ENCODE measurements at regions not wholly inside any gene's neighbourhood (a gene's known extent, or its start where the extent isn't known, plus 50 kb on each side); places are given as distances from the start of the nearest gene placed in this dataset.
"Not testable (repeated sequence)": the region's sequence is repeated elsewhere in the genome, so short reads cannot be mapped to it uniquely, and the experiment has no call there.

DNA sequence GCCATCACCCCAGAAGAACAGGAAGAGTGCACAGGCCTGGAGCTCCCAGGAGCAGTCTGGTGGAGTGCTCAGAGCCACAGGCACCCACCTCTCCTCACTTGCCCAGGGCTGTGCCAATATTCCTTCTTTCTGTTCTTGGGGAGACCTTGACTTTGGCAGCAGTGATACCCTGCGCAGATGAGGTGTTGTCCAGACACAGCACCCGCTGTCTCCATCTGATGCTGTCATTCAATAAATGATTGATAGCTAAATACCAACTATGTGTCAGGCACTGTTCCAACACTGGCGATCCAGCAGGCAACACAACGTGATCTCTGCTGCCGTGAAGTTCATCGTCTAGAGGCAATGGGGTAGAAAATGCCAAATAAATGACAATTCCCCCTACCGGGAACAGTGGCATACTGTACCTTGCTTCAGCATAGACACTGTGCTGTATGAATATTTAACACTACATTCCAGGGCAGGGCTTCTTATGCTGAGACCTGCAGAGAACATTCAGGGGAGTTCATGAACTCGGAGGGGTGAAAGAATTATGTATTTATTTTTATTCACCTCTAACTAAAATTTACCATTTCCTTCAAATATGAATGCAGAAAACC, 320.5 kb upstream of the NCKAP5 start:
- no peaks in the 10 kb centered on the region for H3K27me3 ChIP-seq
- ATAC-seq (no peak), DNase-seq (no peak)
- no peak overlapping the region for H3K27ac ChIP-seq
- 58 to 59% methylated on average over 7 to 8 of the region's 8 CpGs for WGBS, 2 donors
- no peak for TF ChIP-seq POLR2A (IDR thresholded peaks at IDR 0.05)
- TF ChIP-seq, protein P1, sequence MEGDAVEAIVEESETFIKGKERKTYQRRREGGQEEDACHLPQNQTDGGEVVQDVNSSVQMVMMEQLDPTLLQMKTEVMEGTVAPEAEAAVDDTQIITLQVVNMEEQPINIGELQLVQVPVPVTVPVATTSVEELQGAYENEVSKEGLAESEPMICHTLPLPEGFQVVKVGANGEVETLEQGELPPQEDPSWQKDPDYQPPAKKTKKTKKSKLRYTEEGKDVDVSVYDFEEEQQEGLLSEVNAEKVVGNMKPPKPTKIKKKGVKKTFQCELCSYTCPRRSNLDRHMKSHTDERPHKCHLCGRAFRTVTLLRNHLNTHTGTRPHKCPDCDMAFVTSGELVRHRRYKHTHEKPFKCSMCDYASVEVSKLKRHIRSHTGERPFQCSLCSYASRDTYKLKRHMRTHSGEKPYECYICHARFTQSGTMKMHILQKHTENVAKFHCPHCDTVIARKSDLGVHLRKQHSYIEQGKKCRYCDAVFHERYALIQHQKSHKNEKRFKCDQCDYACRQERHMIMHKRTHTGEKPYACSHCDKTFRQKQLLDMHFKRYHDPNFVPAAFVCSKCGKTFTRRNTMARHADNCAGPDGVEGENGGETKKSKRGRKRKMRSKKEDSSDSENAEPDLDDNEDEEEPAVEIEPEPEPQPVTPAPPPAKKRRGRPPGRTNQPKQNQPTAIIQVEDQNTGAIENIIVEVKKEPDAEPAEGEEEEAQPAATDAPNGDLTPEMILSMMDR (IDR thresholded peaks at IDR 0.05): no peak
- no peaks in the 10 kb centered on the region for H3K4me1 ChIP-seq
- intact Hi-C loops (cut with DNase I): no loop called here
- no peak overlapping the region for H3K4me3 ChIP-seq
- no peaks in the 10 kb centered on the region for H3K9me3 ChIP-seq
- H3K36me3 ChIP-seq (replicated peaks in 1 of 2; ENCODE audit: insufficient read depth in 1 of 2, low read depth in 2 of 2): no peaks in the 10 kb centered on the region

DNA sequence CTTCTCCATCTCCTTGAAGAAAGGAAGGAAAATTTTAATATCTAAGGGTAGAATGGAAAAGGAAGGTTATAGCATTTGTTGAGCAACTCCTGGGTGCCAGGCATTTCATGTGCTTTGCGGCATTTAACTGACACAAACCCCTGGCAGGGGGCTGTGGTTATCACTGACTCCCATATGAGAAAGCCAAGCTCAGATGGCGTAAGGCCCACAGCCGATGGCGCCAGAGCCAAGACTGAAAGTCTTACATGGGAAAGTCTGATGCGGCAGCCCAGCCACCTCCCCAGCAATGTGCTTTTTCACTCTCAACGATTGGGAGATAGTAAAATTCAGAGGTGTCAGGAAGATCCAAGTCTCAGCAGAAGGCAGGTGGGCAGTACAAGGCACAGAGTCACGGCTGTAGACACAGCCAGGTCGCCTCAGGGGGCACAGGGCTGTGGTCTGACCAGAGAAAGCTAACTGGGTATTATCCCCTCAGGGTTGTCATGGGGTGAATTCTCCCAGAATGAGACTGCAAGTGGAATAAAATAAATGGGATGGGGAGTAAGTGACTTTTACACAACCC, 324.2 kb upstream of the NCKAP5 start:
- intact Hi-C loops (cut with DNase I): no loop called here

DNA sequence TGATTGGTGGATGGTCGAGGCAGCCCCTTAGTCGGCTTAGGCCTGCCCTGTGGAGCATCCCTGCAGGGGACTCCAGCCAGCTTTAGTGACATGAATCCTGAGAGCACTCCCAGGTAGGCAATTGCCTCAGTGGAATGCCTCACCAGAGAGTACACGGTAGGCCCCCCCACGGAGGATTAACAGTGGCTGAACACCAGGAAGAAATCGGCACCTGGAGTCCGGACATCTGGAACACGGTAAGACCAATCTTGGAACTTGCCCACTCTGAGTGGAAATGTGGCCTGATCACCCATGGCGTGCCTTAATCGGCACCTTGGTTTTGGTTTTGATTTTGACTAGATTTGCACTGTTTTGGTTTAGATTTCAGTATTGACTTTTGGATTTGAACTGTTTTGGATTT, 326.2 kb upstream of the NCKAP5 start:
- ATAC-seq: no peak
- H3K4me1 ChIP-seq: no peaks in the 10 kb centered on the region
- H3K27ac ChIP-seq: no peak overlapping the region
- intact Hi-C loops (cut with DNase I): no loop called here
- no peaks in the 10 kb centered on the region for H3K9me3 ChIP-seq
- H3K4me3 ChIP-seq: no peak overlapping the region
- H3K27me3 ChIP-seq: no peaks in the 10 kb centered on the region
- no peaks in the 10 kb centered on the region for H3K36me3 ChIP-seq (replicated peaks in 1 of 2; ENCODE audit: insufficient read depth in 1 of 2, low read depth in 2 of 2)
- WGBS, 2 donors: 88 to 94% methylated on average over 6 to 9 of the region's 9 CpGs
- no peak for DNase-seq
- TF ChIP-seq POLR2A (IDR thresholded peaks at IDR 0.05): no peak
- TF ChIP-seq, protein P1 (IDR thresholded peaks at IDR 0.05): no peak

More for the DNA sequence above, 324.2 kb upstream of the NCKAP5 start:
- ATAC-seq: no peak
- no peaks in the 10 kb centered on the region for H3K4me1 ChIP-seq
- H3K4me3 ChIP-seq: no peak overlapping the region
- no peak overlapping the region for H3K27ac ChIP-seq
- no peaks in the 10 kb centered on the region for H3K27me3 ChIP-seq
- H3K9me3 ChIP-seq: no peaks in the 10 kb centered on the region
- TF ChIP-seq, protein P1 (IDR thresholded peaks at IDR 0.05): no peak
- TF ChIP-seq POLR2A (IDR thresholded peaks at IDR 0.05): no peak
- H3K36me3 ChIP-seq (replicated peaks in 1 of 2; ENCODE audit: insufficient read depth in 1 of 2, low read depth in 2 of 2): no peaks in the 10 kb centered on the region
- 67 to 69% methylated on average over 6 to 8 of the region's 8 CpGs for WGBS, 2 donors
- DNase-seq: no peak

DNA sequence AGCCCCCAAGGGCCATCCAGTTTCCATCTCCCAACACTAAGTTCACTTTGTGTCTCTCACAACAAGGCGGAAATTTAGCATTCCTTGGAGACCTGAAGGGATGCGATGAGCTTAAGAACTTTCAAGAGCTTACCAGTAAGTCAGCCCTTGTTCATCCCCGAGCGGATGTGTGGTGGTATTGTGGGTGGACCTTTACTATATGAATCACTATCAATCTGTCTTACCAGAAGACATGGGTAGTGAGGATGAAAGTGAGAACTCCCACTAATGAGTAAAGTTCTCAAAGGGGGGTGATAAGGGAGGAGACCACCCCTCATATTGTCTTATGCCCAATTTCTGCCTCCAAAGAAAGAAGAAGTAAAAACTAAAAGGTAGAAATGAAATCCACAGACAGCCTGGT, 329.6 kb upstream of the NCKAP5 start:
- 77 to 81% methylated on average over 4 of the region's 4 CpGs for whole genome bisulfite sequencing, 2 donors

DNA sequence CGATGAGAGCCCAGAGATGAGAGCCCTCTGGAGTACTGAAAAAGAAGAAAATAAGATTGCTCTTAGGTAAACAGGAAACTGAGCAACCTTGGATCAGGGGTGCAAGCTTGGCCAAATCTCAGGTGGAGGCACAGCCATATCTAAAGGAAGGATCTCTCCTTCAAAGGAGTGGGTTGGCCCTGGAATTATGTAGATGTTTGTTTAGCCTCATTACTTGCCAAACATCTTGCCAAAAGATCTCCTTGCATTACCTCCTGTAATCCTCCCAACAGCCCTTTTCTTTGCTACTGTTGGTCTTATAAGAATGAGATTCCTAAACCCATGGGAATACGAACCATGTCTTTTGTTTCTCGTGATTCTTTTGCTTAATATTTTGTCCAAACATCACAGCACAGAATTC, 332.6 kb upstream of the NCKAP5 start:
- Histone ChIP-seq H3K9me3 (no peaks in the 10 kb centered on the region), H3K4me3 (no peak overlapping the region), H3K36me3 (replicated peaks in 1 of 2; ENCODE audit: insufficient read depth in 1 of 2, low read depth in 2 of 2) (no peaks in the 10 kb centered on the region), H3K27ac (no peak overlapping the region), H3K27me3 (no peaks in the 10 kb centered on the region), H3K4me1 (no peaks in the 10 kb centered on the region)
- intact Hi-C loops (cut with DNase I): no loop called here
- TF ChIP-seq POLR2A (IDR thresholded peaks at IDR 0.05): no peak
- TF ChIP-seq, protein P1 (IDR thresholded peaks at IDR 0.05): no peak
- ATAC-seq (no peak), DNase-seq (no peak)
- WGBS, 2 donors: 65 to 82% methylated on average over 3 of the region's 3 CpGs

More for the DNA sequence above, 329.6 kb upstream of the NCKAP5 start:
- H3K9me3 ChIP-seq; H3K4me1 ChIP-seq; H3K27ac ChIP-seq; DNase-seq; H3K36me3 ChIP-seq (replicated peaks in 1 of 2; ENCODE audit: insufficient read depth in 1 of 2, low read depth in 2 of 2); H3K27me3 ChIP-seq; H3K4me3 ChIP-seq; ATAC-seq; intact Hi-C loops (cut with DNase I): not testable (repeated sequence)
